HepG2 (cell line): ENCODE measurements at regions not wholly inside any gene's neighbourhood (a gene's known extent, or its start where the extent isn't known, plus 50 kb on each side); places are given as distances from the start of the nearest gene placed in this dataset.

Experiments used
- ATAC-seq: fragments of 200-7000 bp; cut with Tn5 transposase; 3 replicates; pipeline ENCODE4 v1.9.1; 2020; ENCODE audit warnings: mild to moderate bottlenecking, moderate library complexity
- BruUV-seq: library from RNA; stranded (reverse); fragments of 400-500 nt; replicated peaks from 2 replicates; lab custom pipeline; 2021; lab: Mats Ljungman, UMichigan
- CTCF ChIA-PET: fragments of 300-600 bp; formaldehyde crosslinking; extraction: SDS; loops from one replicate; lab custom pipeline; 2021; ENCODE audit warnings: low total read pairs, inconsistent platforms, low intra/inter-chr PET ratio; lab: Yijun Ruan, JAX
- POLR2A ChIA-PET: fragments of 350-600 bp; sonication (Branson Sonifier 250); formaldehyde crosslinking; loops from one replicate; lab custom pipeline; 2020; ENCODE audit warnings: antibody characterized with exemption, inconsistent platforms; lab: Yijun Ruan, JAX
- DNase-seq: peaks from one replicate; pipeline ENCODE4 v3.0.0-alpha.2; 2015; ENCODE audit warnings: low spot score
- FAIRE-seq: peaks from 3 replicates; lab custom pipeline; 2011; peaks lifted over from hg19 to GRCh38; lab: Jason Lieb, UNC
- H2AFZ ChIP-seq: one replicate; pipeline ENCODE4 v1.6.1; 2011; ENCODE audit warnings: low read length, inconsistent platforms
- H3K27ac ChIP-seq: fragments of 300-600 bp; 3 replicates; pipeline ENCODE4 v1.8.0; 2011; ENCODE audit warnings: mixed run types, mild to moderate bottlenecking, mixed read lengths, low read length, inconsistent platforms; ENCODE audit not compliant: insufficient read depth; ENCODE audit errors: extremely low read length
- H3K27me3 ChIP-seq, 2 experiments: fragments of 200-600 bp in 1 of 2; 2 replicates in 1 of 2; 3 replicates in 1 of 2; pipeline versions ENCODE4 v1.6.0 to v1.8.0; 2011; ENCODE audit warnings: low read length in 2 of 2, mild to moderate bottlenecking in 2 of 2, moderate library complexity in 2 of 2, inconsistent platforms in 1 of 2; ENCODE audit not compliant: insufficient read depth in 2 of 2, control insufficient read depth in 1 of 2
- H3K36me3 ChIP-seq, 2 experiments: fragments of 200-600 bp in 1 of 2; replicated peaks in 1 of 2; 2 replicates in 1 of 2; 3 replicates in 1 of 2; pipeline versions ENCODE4 v1.5.1 to v1.8.0; 2011; ENCODE audit warnings: low read length in 2 of 2, inconsistent platforms in 1 of 2; ENCODE audit not compliant: insufficient read depth in 2 of 2, control insufficient read depth in 1 of 2
- H3K4me1 ChIP-seq: 2 replicates; pipeline ENCODE4 v1.5.1; 2012; ENCODE audit warnings: low read length, inconsistent platforms; ENCODE audit not compliant: insufficient read depth
- H3K4me2 ChIP-seq: 2 replicates; pipeline ENCODE4 v1.6.0; 2011; ENCODE audit warnings: low read depth, low read length, inconsistent platforms
- H3K4me3 ChIP-seq, 3 experiments: fragments of 200-600 bp in 1 of 3; sonication (generic), shearing (Covaris generic) in 1 of 3; replicated peaks in 1 of 3; 2 replicates each; pipeline ENCODE4 v1.5.1; 2011 to 2016; ENCODE audit warnings: low read length in 3 of 3, inconsistent platforms in 2 of 3, low read depth in 2 of 3, mild to moderate bottlenecking in 2 of 3, control low read depth in 1 of 3, mixed read lengths in 1 of 3; ENCODE audit not compliant: insufficient read depth in 1 of 3
- H3K79me2 ChIP-seq: one replicate; pipeline ENCODE4 v1.6.1; 2011; ENCODE audit warnings: low read length, inconsistent platforms; ENCODE audit not compliant: insufficient read depth
- H3K9ac ChIP-seq: 2 replicates; pipeline ENCODE4 v1.6.0; 2011; ENCODE audit warnings: mild to moderate bottlenecking, low read depth, low read length, inconsistent platforms; ENCODE audit not compliant: insufficient read depth
- H3K9me3 ChIP-seq: 2 replicates; pipeline ENCODE4 v1.5.1; 2012; ENCODE audit warnings: mild to moderate bottlenecking, low read length
- H4K20me1 ChIP-seq: 2 replicates; pipeline ENCODE4 v1.6.0; 2011; ENCODE audit warnings: inconsistent platforms, mild to moderate bottlenecking, low read length, moderate library complexity; ENCODE audit not compliant: insufficient read depth
- AKNA ChIP-seq: sonication (generic); formaldehyde crosslinking; IDR thresholded peaks from 2 replicates; pipeline ENCODE4 v1.4.0; 2020; ENCODE audit warnings: missing genetic modification reagents, borderline replicate concordance
- CENPX ChIP-seq: sonication (generic); formaldehyde crosslinking; IDR thresholded peaks from 2 replicates; pipeline ENCODE4 v1.9.0; 2021; ENCODE audit warnings: mild to moderate bottlenecking, missing genetic modification reagents, moderate library complexity
- DZIP1 ChIP-seq: sonication (generic); formaldehyde crosslinking; IDR thresholded peaks from 2 replicates; pipeline ENCODE4 v1.5.0; 2020; ENCODE audit warnings: mild to moderate bottlenecking, missing genetic modification reagents
- ETS1 ChIP-seq: sonication (generic); formaldehyde crosslinking; IDR thresholded peaks from 2 replicates; pipeline ENCODE4 v1.4.0; 2020; ENCODE audit warnings: missing genetic modification reagents
- HINFP ChIP-seq: sonication (generic); formaldehyde crosslinking; IDR thresholded peaks from 2 replicates; pipeline ENCODE4 v1.4.0; 2020; ENCODE audit warnings: low read depth, mild to moderate bottlenecking, missing genetic modification reagents
- HNRNPK ChIP-seq: fragments of 200-400 bp; formaldehyde crosslinking; IDR thresholded peaks from 2 replicates; pipeline ENCODE4 v1.6.1; 2018; ENCODE audit warnings: low read length, low read depth, moderate library complexity, mild to moderate bottlenecking; ENCODE audit not compliant: poor library complexity, severe bottlenecking
- KLF16 ChIP-seq, 2 experiments: sonication (generic) in 1 of 2; formaldehyde crosslinking in 1 of 2; IDR thresholded peaks; 2 replicates each; pipeline versions ENCODE4 v1.6.1 to v1.8.0; 2016 to 2023; ENCODE audit warnings: missing genetic modification reagents in 2 of 2, missing compliant biosample characterization in 1 of 2
- NKX3-1 ChIP-seq: sonication (generic); formaldehyde crosslinking; IDR thresholded peaks from 2 replicates; pipeline ENCODE4 v1.5.0; 2020; ENCODE audit warnings: missing genetic modification reagents
- RNF2 ChIP-seq: fragments of 450-650 bp; conservative IDR thresholded peaks from 2 replicates; pipeline ENCODE4 v1.6.1; 2016; ENCODE audit warnings: low read depth
- TBX2 ChIP-seq: sonication (generic); formaldehyde crosslinking; IDR thresholded peaks from 2 replicates; pipeline ENCODE4 v1.5.0; 2020; ENCODE audit warnings: missing genetic modification reagents, mild to moderate bottlenecking, borderline replicate concordance
- TCF7 ChIP-seq: sonication (generic); IDR thresholded peaks from 2 replicates; pipeline ENCODE4 v1.6.1; 2016; ENCODE audit warnings: antibody characterized with exemption, low read depth
- ZNF879 ChIP-seq: sonication (generic); formaldehyde crosslinking; IDR thresholded peaks from 2 replicates; pipeline ENCODE4 v1.8.1; 2023; ENCODE audit warnings: missing genetic modification reagents
- WGBS: methylation state at CpG from one replicate; pipeline ENCODE4 v1.1.6; 2017; ENCODE audit warnings: low lambda C conversion rate; 5-methylcytosine and 5-hydroxymethylcytosine counted together
- in situ Hi-C: cut with HindIII; loops from 2 replicates; pipeline ENCODE4 v1.10.0; 2017; ENCODE audit warnings: low pct_unique_long_range_greater_than_20kb; ENCODE audit not compliant: extremely low pct_ligation_motif_present
- intact Hi-C: fragments of 100-400 bp; cut with micrococcal nuclease; formaldehyde crosslinking; loops from one replicate; pipeline ENCODE4 v1.10.0; 2022; ENCODE audit not compliant: unreplicated experiment

GRCh38 chr6:12598919-12599318 is 117.6 kb upstream of the PHACTR1 start:
- TF ChIP-seq TBX2 (no peak), KLF16 (CRISPR knock-in tag; IDR thresholded peaks at IDR 0.05) (no peak), HNRNPK (no peak), ETS1 (CRISPR knock-in tag) (no peak), TCF7 (no peak), CENPX (CRISPR knock-in tag) (no peak), ZNF879 (CRISPR knock-in tag) (no peak), RNF2 (no peak), AKNA (CRISPR knock-in tag) (no peak), HINFP (CRISPR knock-in tag) (no peak), DZIP1 (CRISPR knock-in tag) (no peak), NKX3-1 (CRISPR knock-in tag) (no peak)
- no peak for FAIRE-seq
- H3K4me2 ChIP-seq = no peak overlapping the region
- intact Hi-C loops (no loop called here), in situ Hi-C loops (no loop called here)
- no peak overlapping the region for H3K27ac ChIP-seq
- no peaks in the 10 kb centered on the region for H4K20me1 ChIP-seq
- no peaks in the 10 kb centered on the region for H3K36me3 ChIP-seq
- H2AFZ ChIP-seq = no peak overlapping the region
- POLR2A ChIA-PET = no interaction called here
- no peaks in the 10 kb centered on the region for H3K9me3 ChIP-seq
- DNase-seq = no peak
- no peaks in the 10 kb centered on the region for H3K79me2 ChIP-seq
- H3K27me3 ChIP-seq = no peaks in the 10 kb centered on the region
- no peak overlapping the region for H3K9ac ChIP-seq
- H3K4me1 ChIP-seq = peaks cover 6% of the 10 kb centered on the region
- ATAC-seq = no peak
- H3K4me3 ChIP-seq = no peak overlapping the region
- CTCF ChIA-PET = no interaction called here
- WGBS = 8% methylated on average over 2 of the region's 2 CpGs
- BruUV-seq = no TSS peak
